Fibroblast of peridontal ligament (primary cell): ENCODE measurements at regions not wholly inside any gene's neighbourhood (a gene's known extent, or its start where the extent isn't known, plus 50 kb on each side); places are given as distances from the start of the nearest gene placed in this dataset.

Experiments used
- DNase-seq: peaks from one replicate; pipeline ENCODE4 v3.0.0-alpha.2; 2010; ENCODE audit errors: extremely low read depth

DNA sequence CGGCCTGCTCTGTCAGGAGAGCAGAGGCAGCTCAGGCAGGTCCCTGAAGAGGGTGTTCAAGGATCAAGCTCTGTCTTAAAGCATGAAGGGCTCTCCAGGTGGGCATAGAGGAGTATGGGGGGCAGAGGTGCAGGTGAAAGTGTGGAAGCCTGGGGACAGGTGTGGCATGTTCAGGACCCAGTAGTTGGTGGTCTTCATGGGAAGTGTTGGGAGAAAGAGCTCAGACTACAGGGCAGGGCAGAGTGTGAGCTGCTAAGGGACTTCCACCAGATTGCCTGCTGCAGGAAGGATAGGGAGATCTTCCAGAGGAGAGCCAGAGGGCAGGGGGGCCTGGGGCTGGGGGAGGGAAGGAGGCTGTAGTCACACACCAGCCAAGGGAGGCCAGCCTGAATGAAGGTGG is 156.5 kb upstream of the GDF10 start:
- no peak for DNase-seq

DNA sequence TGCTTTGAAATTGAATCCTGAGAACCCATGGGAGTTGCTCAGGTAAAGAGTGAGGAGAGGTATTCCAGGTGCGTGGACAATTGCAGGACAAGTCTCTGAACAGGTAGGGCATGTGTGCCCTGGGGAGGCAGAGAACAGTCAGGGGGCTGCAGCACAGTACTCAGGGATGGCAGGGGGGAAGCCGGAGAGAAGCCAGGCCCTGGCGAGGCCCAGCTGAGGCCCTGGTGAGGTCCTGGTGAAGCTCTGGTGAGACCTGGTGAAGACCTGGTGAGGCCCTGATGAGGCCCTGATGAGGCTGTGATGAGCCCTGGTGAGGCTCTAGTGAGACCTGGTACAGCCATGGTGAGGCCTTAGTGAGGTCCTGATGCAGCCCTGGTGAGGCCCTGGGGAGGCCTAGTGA is 155.5 kb upstream of the GDF10 start:
- DNase-seq, result no peak

DNA sequence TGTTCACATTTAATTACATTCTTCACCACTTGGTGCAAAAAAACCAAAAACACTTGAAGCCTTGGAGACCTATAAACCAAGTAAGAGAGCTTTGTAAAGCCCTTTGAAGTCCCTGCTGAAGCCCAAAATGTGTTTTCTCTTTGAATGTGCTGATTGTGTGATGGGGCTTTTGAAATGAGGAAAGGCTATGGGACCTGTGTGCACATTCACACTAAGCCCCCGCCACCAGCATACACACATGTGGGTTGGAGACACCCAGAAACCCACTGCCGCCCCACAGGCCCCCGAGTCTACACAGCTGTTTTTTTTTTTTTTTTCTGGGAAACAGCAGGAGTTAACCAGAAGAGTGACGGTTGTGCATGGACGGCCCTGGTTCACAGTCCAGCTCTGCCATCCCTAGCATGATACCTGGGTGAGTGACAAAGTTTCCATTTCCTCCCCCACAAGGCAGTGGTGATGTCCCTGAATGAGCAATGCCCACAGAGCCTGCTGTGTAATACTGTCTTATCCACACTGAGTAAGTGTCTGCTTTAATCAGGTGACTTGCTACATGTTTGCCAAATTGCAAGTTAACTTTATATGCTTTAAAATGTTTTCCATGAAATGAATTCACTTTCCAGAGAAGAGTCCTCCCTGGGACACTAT is 154.6 kb upstream of the GDF10 start:
- no peak for DNase-seq

DNA sequence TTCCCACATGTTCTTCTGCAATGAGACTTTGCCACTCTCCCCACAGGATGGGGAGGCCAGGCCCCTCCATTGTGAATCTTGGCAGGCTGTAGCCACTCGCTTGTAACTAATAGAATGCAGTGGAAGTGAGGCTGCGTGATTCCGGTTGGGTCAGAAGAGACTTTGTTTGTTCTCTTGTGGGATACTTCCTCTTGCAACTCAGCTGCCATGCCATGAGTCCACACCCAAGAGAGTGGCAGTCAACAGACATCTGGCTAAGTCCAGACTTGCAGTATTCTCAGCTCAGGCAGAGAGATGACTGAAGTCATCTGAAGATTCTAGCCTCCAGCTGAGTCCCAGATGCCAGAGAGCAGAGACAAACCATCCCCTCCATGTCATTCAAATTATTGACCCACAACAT is 153.4 kb upstream of the GDF10 start:
- DNase-seq, result no peak

DNA sequence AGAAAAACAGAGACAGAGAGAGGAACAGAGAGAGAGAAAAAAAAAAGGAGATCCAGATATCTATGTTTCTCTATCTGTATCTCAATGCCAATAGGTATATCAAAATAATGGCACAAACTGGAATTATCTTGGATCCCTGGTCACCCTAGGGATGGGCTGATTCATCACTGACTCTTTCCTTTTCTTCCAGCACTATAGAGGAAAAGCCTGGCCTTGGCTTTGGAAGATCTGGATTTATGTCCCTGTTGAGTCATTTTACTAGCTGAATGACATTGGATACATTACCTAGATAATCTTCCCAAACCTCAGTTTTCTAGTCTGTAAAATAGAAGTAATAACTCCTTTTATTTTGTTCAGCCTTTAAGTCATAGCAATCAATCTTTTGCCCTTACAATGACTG is 152.8 kb upstream of the GDF10 start:
- DNase-seq, result no peak

DNA sequence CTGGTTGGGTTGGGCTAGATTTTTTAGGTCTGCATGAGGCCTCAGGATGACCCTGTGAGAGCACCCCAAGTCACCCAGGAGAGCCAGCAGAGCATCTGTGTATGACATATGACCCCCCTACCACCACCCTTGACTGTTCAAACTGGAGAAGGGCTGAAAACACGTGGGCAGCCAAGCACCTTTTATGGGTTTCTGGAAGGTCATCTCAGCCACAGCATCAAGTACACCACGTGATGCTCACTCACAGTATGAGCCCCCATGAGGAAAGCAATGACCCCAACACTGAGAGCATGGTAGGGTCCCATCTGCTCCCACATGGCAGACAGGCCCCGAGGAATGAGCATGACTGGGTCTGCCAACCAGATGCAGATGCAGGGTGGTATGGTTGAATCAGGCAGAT is 149.4 kb upstream of the GDF10 start:
- DNase-seq, result no peak

DNA sequence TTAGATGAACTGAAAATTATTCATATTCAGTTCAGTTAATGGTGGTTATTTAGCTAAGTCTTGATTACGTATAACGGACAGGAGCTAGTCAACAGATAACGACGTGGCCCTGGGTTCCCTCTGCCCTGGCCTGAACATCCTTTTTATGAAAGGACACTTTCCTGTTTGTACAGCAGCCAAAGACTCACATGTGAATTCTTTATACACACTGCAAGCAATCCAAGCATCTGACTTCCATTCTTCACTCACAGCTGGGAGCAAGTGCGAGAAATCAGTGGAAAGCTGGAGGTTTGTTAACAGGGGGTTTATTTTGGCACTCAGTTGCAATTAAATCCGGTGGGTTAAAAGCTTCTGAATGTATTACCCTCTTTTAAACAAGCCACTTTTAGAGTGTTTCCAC is 148.1 kb upstream of the GDF10 start:
- no peak for DNase-seq

DNA sequence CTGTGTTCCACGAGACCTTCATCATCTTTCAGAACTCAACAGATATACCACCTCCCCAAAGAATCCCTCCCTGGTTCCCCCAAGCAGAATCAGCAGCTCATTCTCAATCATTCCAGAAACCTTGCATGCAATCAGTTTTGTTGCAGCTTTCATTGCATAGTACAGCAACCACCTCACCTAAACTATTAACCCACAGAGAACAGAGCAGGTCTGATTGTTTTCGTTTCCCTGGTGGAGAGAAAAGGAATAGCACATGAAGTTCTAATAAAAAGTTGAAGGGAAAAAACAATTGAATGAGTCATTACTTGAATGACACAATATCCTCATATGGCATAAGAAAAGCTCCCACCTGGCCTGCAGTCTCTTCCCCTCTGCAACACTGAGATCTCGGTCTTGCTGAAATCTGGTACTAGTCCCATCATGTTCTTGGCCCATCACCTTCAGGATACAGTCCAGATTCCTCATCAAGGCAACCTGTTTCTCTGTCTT is 147.1 kb upstream of the GDF10 start:
- DNase-seq, result no peak

DNA sequence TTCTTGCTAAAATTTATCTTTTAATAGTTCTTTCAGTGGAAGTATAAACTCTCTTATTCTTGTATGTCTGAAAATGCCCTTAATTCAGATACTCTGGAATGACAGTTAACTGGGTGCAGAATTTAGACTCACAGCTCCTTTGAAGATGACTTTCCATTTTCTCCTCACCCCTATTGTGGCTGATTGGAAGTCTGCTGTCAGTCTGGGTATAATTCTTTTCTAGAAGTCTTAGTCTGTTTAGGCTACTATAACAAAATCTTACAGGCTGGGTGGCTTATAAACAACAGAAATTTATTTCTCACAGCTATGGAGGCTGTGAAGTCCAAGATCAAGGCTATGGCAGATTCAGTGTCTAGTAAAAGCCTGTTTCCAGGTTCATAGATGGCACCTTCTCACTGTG is 145.2 kb upstream of the GDF10 start:
- no peak for DNase-seq

DNA sequence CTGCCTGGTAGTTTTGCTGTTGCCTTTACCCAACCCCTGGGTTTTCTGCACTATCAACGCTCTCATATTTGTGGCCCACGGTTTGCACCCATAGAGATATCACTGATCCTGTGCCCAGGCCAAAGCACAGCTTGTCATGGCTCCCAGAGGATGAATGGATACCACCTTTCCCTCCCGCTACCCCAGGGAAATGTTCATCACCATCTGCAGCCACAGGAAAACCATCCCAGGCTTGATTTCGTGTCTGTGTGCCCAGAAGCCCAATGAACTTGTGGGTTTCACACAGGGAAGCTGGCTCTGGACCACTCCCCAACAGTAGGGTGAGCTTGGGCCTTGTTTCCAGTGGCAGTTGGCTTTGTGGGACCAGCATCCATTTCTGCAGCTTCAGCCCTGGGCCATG is 143.1 kb upstream of the GDF10 start:
- no peak for DNase-seq

DNA sequence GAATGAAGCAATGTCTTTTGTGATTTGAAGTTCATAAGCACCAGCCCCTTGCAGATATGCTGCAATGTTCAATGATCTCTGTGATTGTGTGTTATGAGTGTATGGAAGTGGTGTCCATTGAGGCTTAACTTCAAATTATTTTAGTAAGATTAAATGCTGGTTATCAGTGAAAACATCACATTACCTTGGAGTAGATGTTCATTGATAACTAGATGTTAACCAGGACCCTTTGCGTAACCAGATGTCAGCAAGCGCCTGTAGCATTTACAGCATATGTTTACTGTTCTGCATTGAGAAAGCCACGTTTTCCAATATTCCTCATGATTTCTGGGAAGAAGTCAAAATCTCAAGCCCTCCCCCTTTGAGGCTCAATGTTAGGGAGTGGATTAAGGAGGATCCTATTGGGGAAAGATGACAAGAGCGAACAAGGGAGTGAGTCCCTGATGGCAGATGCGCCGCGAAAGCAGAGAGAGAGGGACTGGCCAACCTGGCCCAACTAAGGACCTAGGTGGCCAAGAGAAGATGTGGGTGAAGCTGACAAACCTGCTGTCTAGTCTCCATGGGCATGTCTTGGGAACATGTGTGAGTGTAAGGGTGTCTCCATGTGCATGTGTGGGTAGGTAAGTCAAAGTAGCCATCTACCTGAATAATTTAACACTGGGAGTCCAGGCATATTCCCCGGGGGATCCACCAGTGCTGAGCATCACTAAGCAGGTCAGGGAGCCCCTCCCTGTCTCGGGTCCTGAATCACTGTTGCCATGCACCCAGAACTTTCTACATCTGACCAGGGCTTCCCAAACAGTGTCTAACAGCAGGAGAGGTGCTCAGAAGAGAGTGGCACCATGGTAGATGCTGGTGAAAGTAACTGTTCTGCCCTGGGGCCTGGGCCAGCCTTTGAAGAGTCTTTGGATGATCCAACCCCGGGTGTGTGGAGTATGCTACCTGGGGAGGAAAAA is 141.6 kb upstream of the GDF10 start:
- DNase-seq, result no peak

DNA sequence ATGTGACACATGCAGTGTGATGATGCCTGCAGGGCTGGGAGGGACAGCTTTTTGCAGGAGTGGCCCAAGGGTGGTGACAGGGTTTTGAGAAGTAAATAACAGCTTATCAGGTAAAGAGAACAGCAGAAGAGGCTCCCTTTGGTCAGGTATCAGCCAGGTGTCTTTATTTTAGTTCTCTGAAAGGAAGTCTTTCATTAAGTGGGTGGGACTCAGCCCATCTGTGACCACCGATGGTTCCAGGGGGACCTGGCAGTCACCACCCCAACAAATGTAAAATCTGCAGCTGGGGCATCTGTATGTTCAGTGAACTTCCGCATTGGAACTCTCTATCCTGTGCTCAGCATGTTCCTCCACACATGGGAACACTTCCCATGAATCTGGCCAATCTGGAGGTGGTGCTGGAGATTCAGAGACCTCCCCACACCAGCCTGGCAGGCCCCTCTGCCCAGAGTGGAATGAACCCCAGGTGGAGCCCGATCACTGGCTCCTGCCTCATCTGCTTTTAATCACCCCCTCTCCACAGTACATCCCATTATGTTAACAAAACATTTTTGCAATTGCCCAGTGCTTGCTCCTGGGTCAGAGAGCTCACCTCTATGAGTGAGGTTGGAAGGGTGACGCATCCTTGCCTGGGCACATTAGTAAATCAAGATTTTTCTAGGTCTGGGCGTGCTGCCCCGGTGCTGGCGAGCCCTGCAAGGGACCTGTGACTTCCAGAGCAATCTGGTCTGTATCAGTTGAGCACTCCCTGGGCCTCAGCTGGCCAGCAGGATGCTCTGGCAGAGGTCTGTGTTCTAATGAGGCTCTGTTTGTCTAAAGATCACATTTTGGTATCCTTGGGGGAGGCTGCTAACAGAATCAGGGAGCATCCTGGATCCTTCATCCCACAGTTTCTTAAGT is 140.4 kb upstream of the GDF10 start:
- DNase-seq, result no peak

DNA sequence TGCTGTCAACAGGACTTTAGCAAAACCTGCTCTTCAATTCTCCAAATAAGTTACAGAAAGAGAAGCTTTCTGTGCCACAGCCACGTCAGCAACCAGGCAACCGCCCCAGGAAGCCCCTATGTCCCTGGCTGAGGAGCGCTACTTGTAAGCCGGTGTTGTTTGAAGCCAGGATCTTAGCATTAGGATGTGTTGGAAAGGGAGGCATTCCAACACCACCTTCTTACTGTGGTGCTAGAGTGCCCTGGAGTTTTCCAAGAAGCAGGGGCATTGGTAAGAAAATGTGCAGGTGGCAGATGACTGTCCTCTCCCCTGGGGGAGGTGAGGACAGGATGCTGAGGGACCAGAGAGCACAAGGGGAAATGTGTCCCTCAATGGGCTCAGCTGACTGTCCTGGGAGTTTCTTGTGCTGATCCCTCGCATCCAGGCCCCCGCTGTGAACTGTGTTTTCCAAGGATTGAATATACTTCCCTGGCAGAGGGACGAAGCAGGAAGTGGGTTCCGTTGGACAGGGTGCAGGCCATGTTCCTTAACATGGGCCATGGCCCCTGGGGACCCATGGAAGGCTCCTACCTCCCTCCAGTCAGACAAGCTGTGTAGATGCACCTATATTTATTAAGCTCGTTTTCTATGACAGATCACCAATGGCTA is 139.6 kb upstream of the GDF10 start:
- no peak for DNase-seq

DNA sequence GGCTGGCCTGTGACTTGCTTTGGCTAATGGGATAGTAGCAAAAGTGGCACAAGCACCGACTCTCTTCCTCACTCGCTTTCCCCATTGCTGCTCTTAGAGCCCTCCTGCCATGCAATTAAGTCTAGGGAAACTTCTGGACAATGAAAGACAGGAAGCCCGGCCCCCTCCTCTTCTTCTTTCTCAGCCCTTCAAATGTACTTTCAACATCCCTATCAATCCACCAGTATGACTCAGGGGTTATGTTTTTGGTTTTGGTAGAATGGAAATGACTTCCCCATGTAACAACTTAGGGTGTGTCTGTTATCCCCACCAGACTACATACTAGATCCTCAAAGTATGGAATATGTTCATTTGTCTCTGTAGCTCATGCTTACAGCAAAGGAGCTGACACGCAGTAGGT is 139.0 kb upstream of the GDF10 start:
- no peak for DNase-seq

DNA sequence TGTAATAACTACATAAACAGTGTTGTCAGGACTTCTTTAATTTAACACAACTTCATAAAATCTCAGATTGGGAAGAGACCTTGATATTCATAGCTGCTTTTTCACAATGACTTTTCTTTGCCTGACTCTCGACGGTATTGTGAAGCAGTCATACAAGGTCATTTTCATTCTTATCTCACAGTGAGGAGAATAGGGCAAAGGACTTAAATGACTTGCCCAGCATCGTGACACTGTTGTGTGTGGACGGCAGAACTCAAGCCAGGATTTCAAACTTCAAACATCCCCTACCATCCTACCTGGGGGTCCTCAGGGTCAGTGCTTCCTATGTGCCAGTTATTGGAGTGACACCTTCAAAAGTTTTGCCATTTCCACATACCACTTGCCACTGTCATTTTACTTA is 138.5 kb upstream of the GDF10 start:
- DNase-seq, result no peak

DNA sequence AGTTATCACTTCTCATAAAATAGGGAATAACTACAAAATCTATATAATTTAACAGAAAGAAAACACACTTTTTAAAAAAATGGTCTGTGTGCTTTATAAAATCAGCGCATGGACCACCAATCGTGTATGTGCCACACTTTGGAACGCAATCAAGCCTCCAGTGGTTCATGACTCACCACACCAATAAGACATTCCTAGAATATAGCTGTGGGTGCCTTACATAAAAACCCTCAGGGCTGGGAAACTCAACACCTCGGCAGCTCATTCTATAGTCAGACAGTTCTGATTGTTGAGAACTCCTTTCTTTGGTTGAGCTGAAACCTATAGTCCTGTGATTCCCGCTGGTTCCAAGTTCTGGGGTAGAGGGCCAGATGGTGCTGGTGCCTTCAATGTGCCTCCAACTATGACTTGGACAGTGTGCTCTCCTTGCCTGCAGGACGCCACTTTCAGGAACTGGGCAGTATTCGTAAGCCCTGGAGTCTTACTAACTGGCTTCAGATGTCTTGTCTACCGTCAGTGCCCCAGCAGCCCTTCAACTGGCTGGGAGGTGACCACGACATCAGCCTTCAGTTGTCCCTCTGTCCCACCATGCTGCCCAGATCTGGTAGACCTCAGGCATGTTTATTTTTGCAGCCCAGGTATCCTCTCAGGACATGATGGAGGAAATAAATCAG is 135.7 kb upstream of the GDF10 start:
- peak; percentile 63 for DNase-seq

DNA sequence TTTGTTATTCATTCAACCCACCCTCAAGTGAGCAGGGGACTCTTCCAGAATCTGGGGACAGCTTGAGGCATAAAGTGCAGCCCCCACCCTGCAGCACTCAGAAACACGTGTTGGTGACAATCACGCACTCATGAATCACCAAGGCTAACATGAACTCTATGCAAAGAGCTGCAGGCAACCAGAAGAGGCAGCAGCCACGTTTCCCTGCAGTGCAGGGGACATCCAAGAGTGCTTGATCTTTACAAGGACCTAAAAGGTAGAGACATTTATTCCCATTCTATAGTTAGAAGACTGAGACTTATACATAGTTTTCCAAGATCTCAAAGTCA is 135.2 kb upstream of the GDF10 start:
- no peak for DNase-seq

DNA sequence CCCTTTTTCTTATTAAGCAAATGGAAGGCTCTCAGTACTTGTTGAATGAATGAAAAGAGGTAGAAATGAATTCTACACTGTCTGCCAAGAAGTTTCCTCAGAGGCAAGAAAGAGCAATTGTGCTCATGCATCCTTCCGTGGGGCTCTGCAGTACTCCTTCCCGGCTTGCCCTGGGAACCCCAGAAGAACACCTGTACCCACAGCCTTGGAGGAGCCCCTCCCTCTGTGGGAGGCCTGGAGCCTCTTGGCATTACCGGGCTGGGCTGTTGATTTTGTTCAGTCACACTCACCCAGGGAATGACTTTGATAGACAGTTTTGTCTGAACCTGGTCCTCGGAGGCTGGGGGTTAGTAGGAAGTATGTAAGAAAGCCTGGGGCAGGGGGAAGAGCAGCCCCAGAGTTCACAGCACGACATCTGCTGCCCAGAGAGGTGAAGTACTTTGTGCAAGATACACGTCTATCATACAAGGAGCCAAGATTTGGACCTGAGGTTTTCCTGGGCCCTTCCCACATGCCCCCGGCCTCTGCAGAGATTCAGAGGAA is 134.8 kb upstream of the GDF10 start:
- DNase-seq, result no peak

DNA sequence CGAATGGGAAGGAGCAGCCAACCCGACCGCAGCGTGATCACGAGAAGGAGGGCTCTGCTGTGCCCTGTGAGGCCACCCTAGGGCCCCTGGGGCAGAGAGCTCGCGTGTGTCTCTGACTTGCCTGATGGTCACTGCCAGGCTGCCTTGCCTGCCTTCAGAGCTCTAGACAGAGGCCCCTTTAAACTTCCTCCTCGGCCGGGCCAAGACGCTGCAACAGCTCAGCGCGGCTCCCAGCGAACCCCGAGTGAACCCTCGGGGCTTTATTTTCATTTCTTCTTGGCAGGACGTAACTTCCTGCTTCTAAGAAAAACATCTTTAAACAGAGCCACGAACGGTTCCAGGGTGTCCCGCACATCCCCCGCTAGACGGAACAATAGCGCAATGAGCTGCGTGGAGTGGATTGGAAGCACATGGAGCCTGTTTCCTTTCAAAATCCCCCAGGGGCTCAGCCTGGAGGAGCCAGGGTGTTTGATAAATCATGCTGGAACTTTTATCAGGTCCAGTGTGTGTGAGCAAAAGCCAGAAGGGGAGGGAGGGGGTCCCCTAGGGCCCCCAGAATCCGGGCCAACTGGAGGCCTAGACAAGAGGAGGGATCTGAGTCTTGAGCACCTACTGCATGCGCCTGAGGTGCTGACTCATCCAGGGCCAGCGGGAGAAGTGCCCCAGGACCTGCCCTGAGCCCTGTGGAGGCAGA is 134.1 kb upstream of the GDF10 start:
- DNase-seq, result peak; percentile 72

DNA sequence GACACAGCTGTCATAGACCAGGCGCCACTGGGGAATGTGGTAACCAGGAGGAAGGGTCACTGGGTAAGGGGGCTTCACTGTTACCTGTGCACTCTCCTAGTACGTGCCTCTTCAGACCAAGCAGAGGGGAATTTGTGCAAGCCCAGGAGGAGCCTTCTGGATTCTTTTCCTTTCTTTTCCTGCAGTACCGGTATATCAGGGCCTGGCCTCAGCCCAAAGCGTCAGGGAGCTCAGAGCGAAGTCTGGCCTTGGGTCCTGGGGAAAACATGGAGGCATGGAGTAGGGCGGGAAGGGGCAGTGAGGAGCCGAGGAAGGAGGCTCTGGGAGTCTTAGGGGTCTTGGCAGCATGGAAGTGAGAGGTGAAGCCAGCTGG is 133.6 kb upstream of the GDF10 start:
- no peak for DNase-seq
